ENCODE measurements at regions not wholly inside any gene's neighbourhood (a gene's known extent, or its start where the extent isn't known, plus 50 kb on each side); places are given as distances from the start of the nearest gene placed in this dataset.

GRCh38 chr20:48176139-48176538, 390.9 kb upstream of the SULF2 start:
- ChIA-PET POLR2A (ENCODE audit: low non-redundant PET) (interaction anchor here (0.7 kb wide), 1 partner anchor 116 kb away, joined by 4 read pairs; no protein-coding TSS in a partner anchor), CTCF (no interaction called here)
- Histone ChIP-seq H3K9me3 (ENCODE audit: low read depth, low read length, poor library complexity, severe bottlenecking) (no peaks in the 10 kb centered on the region), H3K27ac (ENCODE audit: low read depth, low read length, poor library complexity, severe bottlenecking) (no peak overlapping the region), H3K4me3 (ENCODE audit: low read depth, low read length, poor library complexity, severe bottlenecking) (no peak overlapping the region), H3K36me3 (ENCODE audit: insufficient read depth, low read length, poor library complexity, severe bottlenecking) (no peaks in the 10 kb centered on the region), H3K4me1 (ENCODE audit: insufficient read depth, low read length, poor library complexity, severe bottlenecking) (no peaks in the 10 kb centered on the region), H3K27me3 (replicated peaks; ENCODE audit: insufficient read depth, low read depth, low read length, poor library complexity) (peaks cover 20% of the 10 kb centered on the region)
- no peak for TF ChIP-seq CTCF (conservative IDR thresholded peaks at IDR 0.05; ENCODE audit: low read depth, low read length)
- TF ChIP-seq EZH2 (IDR thresholded peaks at IDR 0.05; ENCODE audit: borderline replicate concordance, low read depth, low read length, poor library complexity, severe bottlenecking), result no peak
- DNase-seq (ENCODE audit: low spot score), result no peak
- no TSS peak for BruUV-seq (replicated peaks)
- intact Hi-C loops (cut with micrococcal nuclease; ENCODE audit: unreplicated experiment), result no loop called here

- H3K4me1 ChIP-seq (ENCODE audit: insufficient read depth, low read length, poor library complexity, severe bottlenecking), result no peaks in the 10 kb centered on the region
- peaks cover 20% of the 10 kb centered on the region for H3K27me3 ChIP-seq (replicated peaks; ENCODE audit: insufficient read depth, low read depth, low read length, poor library complexity)
- H3K4me3 ChIP-seq (ENCODE audit: low read depth, low read length, poor library complexity, severe bottlenecking), result no peak overlapping the region
- BruUV-seq (replicated peaks), result no TSS peak
- intact Hi-C loops (cut with micrococcal nuclease; ENCODE audit: unreplicated experiment), result no loop called here
- no peaks in the 10 kb centered on the region for H3K36me3 ChIP-seq (ENCODE audit: insufficient read depth, low read length, poor library complexity, severe bottlenecking)
- ChIA-PET CTCF (no interaction called here), POLR2A (ENCODE audit: low non-redundant PET) (no interaction called here)
- H3K27ac ChIP-seq (ENCODE audit: low read depth, low read length, poor library complexity, severe bottlenecking), result no peak overlapping the region
- DNase-seq (ENCODE audit: low spot score), result no peak
- H3K9me3 ChIP-seq (ENCODE audit: low read depth, low read length, poor library complexity, severe bottlenecking), result no peaks in the 10 kb centered on the region
- TF ChIP-seq EZH2 (IDR thresholded peaks at IDR 0.05; ENCODE audit: borderline replicate concordance, low read depth, low read length, poor library complexity, severe bottlenecking), result no peak
Observed at GRCh38 chr20:48175261-48175660, 390.0 kb upstream of the SULF2 start.

- intact Hi-C loops (cut with micrococcal nuclease; ENCODE audit: unreplicated experiment), result no loop called here
- Histone ChIP-seq H3K4me3 (ENCODE audit: low read depth, low read length, poor library complexity, severe bottlenecking) (no peak overlapping the region), H3K27ac (ENCODE audit: low read depth, low read length, poor library complexity, severe bottlenecking) (no peak overlapping the region), H3K4me1 (ENCODE audit: insufficient read depth, low read length, poor library complexity, severe bottlenecking) (no peaks in the 10 kb centered on the region), H3K9me3 (ENCODE audit: low read depth, low read length, poor library complexity, severe bottlenecking) (no peaks in the 10 kb centered on the region), H3K36me3 (ENCODE audit: insufficient read depth, low read length, poor library complexity, severe bottlenecking) (no peaks in the 10 kb centered on the region), H3K27me3 (replicated peaks; ENCODE audit: insufficient read depth, low read depth, low read length, poor library complexity) (peaks cover 29% of the 10 kb centered on the region)
- no peak for DNase-seq (ENCODE audit: low spot score)
- TF ChIP-seq CTCF (conservative IDR thresholded peaks at IDR 0.05; ENCODE audit: low read depth, low read length) (no peak), EZH2 (IDR thresholded peaks at IDR 0.05; ENCODE audit: borderline replicate concordance, low read depth, low read length, poor library complexity, severe bottlenecking) (no peak)
- POLR2A ChIA-PET (ENCODE audit: low non-redundant PET), result no interaction called here
- BruUV-seq (replicated peaks), result no TSS peak
- CTCF ChIA-PET, result no interaction called here
Observed at GRCh38 chr20:48172357-48172702, 387.0 kb upstream of the SULF2 start.

GRCh38 chr20:48171626-48172356, 386.5 kb upstream of the SULF2 start:
- no TSS peak for BruUV-seq (replicated peaks)
- H3K9me3 ChIP-seq (ENCODE audit: low read depth, low read length, poor library complexity, severe bottlenecking), result no peaks in the 10 kb centered on the region
- TF ChIP-seq CTCF (conservative IDR thresholded peaks at IDR 0.05; ENCODE audit: low read depth, low read length), result no peak
- TF ChIP-seq EZH2 (IDR thresholded peaks at IDR 0.05; ENCODE audit: borderline replicate concordance, low read depth, low read length, poor library complexity, severe bottlenecking), result no peak
- H3K4me1 ChIP-seq (ENCODE audit: insufficient read depth, low read length, poor library complexity, severe bottlenecking), result no peaks in the 10 kb centered on the region
- intact Hi-C loops (cut with micrococcal nuclease; ENCODE audit: unreplicated experiment), result no loop called here
- DNase-seq (ENCODE audit: low spot score), result no peak
- no peak overlapping the region for H3K4me3 ChIP-seq (ENCODE audit: low read depth, low read length, poor library complexity, severe bottlenecking)
- H3K36me3 ChIP-seq (ENCODE audit: insufficient read depth, low read length, poor library complexity, severe bottlenecking), result no peaks in the 10 kb centered on the region
- H3K27me3 ChIP-seq (replicated peaks; ENCODE audit: insufficient read depth, low read depth, low read length, poor library complexity), result peaks cover 35% of the 10 kb centered on the region
- ChIA-PET POLR2A (ENCODE audit: low non-redundant PET) (no interaction called here), CTCF (no interaction called here)
- no peak overlapping the region for H3K27ac ChIP-seq (ENCODE audit: low read depth, low read length, poor library complexity, severe bottlenecking)

Data from A673 (cell line).